ENCODE measurements at regions not wholly inside any gene's neighbourhood (a gene's known extent, or its start where the extent isn't known, plus 50 kb on each side); places are given as distances from the start of the nearest gene placed in this dataset.

- ChIA-PET CTCF (no interaction called here), RAD21 (ENCODE audit: low non-redundant PET in 1 of 2, low total read pairs in 2 of 2, uncharacterized antibody in 2 of 2, unreplicated experiment in 2 of 2) (no interaction called here), POLR2A (no interaction called here)
- no peak overlapping the region for H2AFZ ChIP-seq (ENCODE audit: low read depth, low read length, poor library complexity, severe bottlenecking)
- no peak overlapping the region for H3K9ac ChIP-seq (ENCODE audit: low read length)
- no peaks in the 10 kb centered on the region for H3K9me2 ChIP-seq (ENCODE audit: insufficient read depth)
- H4K20me1 ChIP-seq (ENCODE audit: insufficient read depth): no peaks in the 10 kb centered on the region
- no peaks in the 10 kb centered on the region for H3K4me1 ChIP-seq (ENCODE audit: control insufficient read depth in 1 of 2, insufficient read depth in 2 of 2, low read length in 2 of 2)
- TF ChIP-seq POLR2AphosphoS5 (IDR thresholded peaks at IDR 0.05; ENCODE audit: low read depth, low read length) (no peak), JUND (IDR thresholded peaks at IDR 0.05) (no peak), RAD21 (IDR thresholded peaks at IDR 0.05; ENCODE audit: low read depth) (no peak), CEBPB (IDR thresholded peaks at IDR 0.05; ENCODE audit: low read depth) (no peak), EZH2phosphoT487 (IDR thresholded peaks at IDR 0.05; ENCODE audit: borderline replicate concordance) (no peak), ZFX (IDR thresholded peaks at IDR 0.05) (no peak), SP1 (IDR thresholded peaks at IDR 0.05; ENCODE audit: low read depth) (no peak), ATF3 (IDR thresholded peaks at IDR 0.05) (no peak)
- ATAC-seq (no peak), DNase-seq (ENCODE audit: low read depth, low spot score) (no peak)
- H3K4me3 ChIP-seq (replicated peaks in 1 of 2; ENCODE audit: low read depth in 1 of 2, low read length in 2 of 2): no peak overlapping the region
- no TSS peak for BruUV-seq (replicated peaks)
- H3K27ac ChIP-seq (ENCODE audit: low read depth, low read length): no peak overlapping the region
- H3K27me3 ChIP-seq (ENCODE audit: insufficient read depth, low read length): no peaks in the 10 kb centered on the region
- no peaks in the 10 kb centered on the region for H3K9me3 ChIP-seq (ENCODE audit: control insufficient read depth in 1 of 2, insufficient read depth in 1 of 2, low read depth in 1 of 2, low read length in 2 of 2)
- H3K36me3 ChIP-seq (ENCODE audit: control insufficient read depth in 1 of 2, insufficient read depth in 2 of 2, low read length in 2 of 2): no peaks in the 10 kb centered on the region
- no peaks in the 10 kb centered on the region for H3K79me2 ChIP-seq (ENCODE audit: insufficient read depth, low read length)
- intact Hi-C loops (cut with micrococcal nuclease): no loop called here
- H3K4me2 ChIP-seq (ENCODE audit: low read length): no peak overlapping the region
Observed at GRCh38 chr6:49269190-49269589, 193.9 kb downstream of the MMUT start.

GRCh38 chr6:49264909-49265308 is 198.1 kb downstream of the MMUT start:
- H3K9me2 ChIP-seq (ENCODE audit: insufficient read depth): no peaks in the 10 kb centered on the region
- intact Hi-C loops (cut with micrococcal nuclease): no loop called here
- TF ChIP-seq FOSL1 (IDR thresholded peaks at IDR 0.05; ENCODE audit: low read depth): no peak
- TF ChIP-seq CTCF (IDR thresholded peaks at IDR 0.05 in 2 of 3, conservative IDR thresholded peaks at IDR 0.05 in 1 of 3; ENCODE audit: borderline replicate concordance in 1 of 3, insufficient read depth in 1 of 3, low read depth in 2 of 3, low read length in 2 of 3): no peak
- TF ChIP-seq ZFX (IDR thresholded peaks at IDR 0.05): no peak
- no peak for TF ChIP-seq SRF (IDR thresholded peaks at IDR 0.05; ENCODE audit: low read depth)
- TF ChIP-seq TCF7L2 (IDR thresholded peaks at IDR 0.05; ENCODE audit: borderline replicate concordance, extremely low read depth, insufficient read depth, insufficient read length): no peak
- TF ChIP-seq RAD21 (IDR thresholded peaks at IDR 0.05; ENCODE audit: low read depth): no peak
- TF ChIP-seq ATF3 (IDR thresholded peaks at IDR 0.05): no peak
- TF ChIP-seq EZH2phosphoT487 (IDR thresholded peaks at IDR 0.05; ENCODE audit: borderline replicate concordance): no peak
- no peaks in the 10 kb centered on the region for H3K4me1 ChIP-seq (ENCODE audit: control insufficient read depth in 1 of 2, insufficient read depth in 2 of 2, low read length in 2 of 2)
- H3K9ac ChIP-seq (ENCODE audit: low read length): no peak overlapping the region
- ATAC-seq (no peak), DNase-seq (ENCODE audit: low read depth, low spot score) (no peak)
- H3K27me3 ChIP-seq (ENCODE audit: insufficient read depth, low read length): no peaks in the 10 kb centered on the region
- BruUV-seq (replicated peaks): no TSS peak
- no peak overlapping the region for H3K4me2 ChIP-seq (ENCODE audit: low read length)
- peak overlapping the region; percentile 20 for H2AFZ ChIP-seq (ENCODE audit: low read depth, low read length, poor library complexity, severe bottlenecking)
- no peaks in the 10 kb centered on the region for H4K20me1 ChIP-seq (ENCODE audit: insufficient read depth)
- POLR2A ChIA-PET: no interaction called here
- H3K9me3 ChIP-seq (ENCODE audit: control insufficient read depth in 1 of 2, insufficient read depth in 1 of 2, low read depth in 1 of 2, low read length in 2 of 2): no peaks in the 10 kb centered on the region
- RAD21 ChIA-PET (ENCODE audit: low non-redundant PET in 1 of 2, low total read pairs in 2 of 2, uncharacterized antibody in 2 of 2, unreplicated experiment in 2 of 2): no interaction called here
- H3K4me3 ChIP-seq (replicated peaks in 1 of 2; ENCODE audit: low read depth in 1 of 2, low read length in 2 of 2): no peak overlapping the region
- H3K79me2 ChIP-seq (ENCODE audit: insufficient read depth, low read length): no peaks in the 10 kb centered on the region
- CTCF ChIA-PET: no interaction called here
- no peaks in the 10 kb centered on the region for H3K36me3 ChIP-seq (ENCODE audit: control insufficient read depth in 1 of 2, insufficient read depth in 2 of 2, low read length in 2 of 2)
- no peak overlapping the region for H3K27ac ChIP-seq (ENCODE audit: low read depth, low read length)
